K562 (cell line): ENCODE measurements at regions not wholly inside any gene's neighbourhood (a gene's known extent, or its start where the extent isn't known, plus 50 kb on each side); places are given as distances from the start of the nearest gene placed in this dataset.

Experiments
- ATAC-seq: fragments of 200-7000 bp; cut with Tn5 transposase; 3 replicates; pipeline ENCODE4 v1.9.1; 2020; ENCODE audit warnings: moderate library complexity
- BruUV-seq: library from RNA; stranded (reverse); fragments of 400-500 nt; replicated peaks from 2 replicates; lab custom pipeline; 2021; lab: Mats Ljungman, UMichigan
- CTCF ChIA-PET: fragments of 300-600 bp; formaldehyde crosslinking; extraction: SDS; loops from one replicate; lab custom pipeline; 2021; ENCODE audit warnings: low intra/inter-chr PET ratio; lab: Yijun Ruan, JAX
- POLR2A ChIA-PET: fragments of 300-600, 350-650 bp; sonication (Branson Sonifier 250); formaldehyde crosslinking; extraction: SDS; loops from one replicate; lab custom pipeline; 2021; ENCODE audit warnings: antibody characterized with exemption, inconsistent platforms; lab: Yijun Ruan, JAX
- DNase-seq, 4 experiments: peaks; one replicate each; pipeline versions ENCODE4 v3.0.0 to v3.0.0-alpha.2; 2011 to 2018; ENCODE audit warnings: low spot score in 3 of 4, mixed read lengths in 3 of 4; ENCODE audit errors: extremely low read depth in 1 of 4
- FAIRE-seq: peaks from 2 replicates; lab custom pipeline; 2011; peaks lifted over from hg19 to GRCh38; lab: Jason Lieb, UNC
- H2AFZ ChIP-seq: 2 replicates; pipeline ENCODE4 v1.6.0; 2011; ENCODE audit warnings: low read depth, low read length, control low read depth, inconsistent platforms
- H3K27ac ChIP-seq: fragments of 200-600 bp; 3 replicates; pipeline ENCODE4 v1.8.0; 2011; ENCODE audit warnings: low read depth, mild to moderate bottlenecking, control low read depth, inconsistent platforms, low read length, moderate library complexity, mixed read lengths; ENCODE audit errors: extremely low read depth
- H3K27me3 ChIP-seq, 2 experiments: fragments of 300-600 bp in 1 of 2; 2 replicates in 1 of 2; 3 replicates in 1 of 2; pipeline versions ENCODE4 v1.6.0 to v1.8.0; 2011; ENCODE audit warnings: inconsistent platforms in 2 of 2, low read length in 2 of 2, mild to moderate bottlenecking in 1 of 2, mixed read lengths in 1 of 2, moderate library complexity in 1 of 2; ENCODE audit not compliant: control insufficient read depth in 2 of 2, insufficient read depth in 2 of 2
- H3K36me3 ChIP-seq: fragments of 300-600 bp; 3 replicates; pipeline ENCODE4 v1.8.0; 2011; ENCODE audit warnings: mild to moderate bottlenecking, low read length, inconsistent platforms; ENCODE audit not compliant: control insufficient read depth, insufficient read depth
- H3K4me1 ChIP-seq, 2 experiments: fragments of 200-600 bp in 1 of 2; replicated peaks in 1 of 2; 2 replicates in 1 of 2; 3 replicates in 1 of 2; pipeline versions ENCODE4 v1.5.1 to v1.8.0; 2011; ENCODE audit warnings: inconsistent platforms in 2 of 2, low read length in 2 of 2, mild to moderate bottlenecking in 1 of 2, mixed read lengths in 1 of 2, moderate library complexity in 1 of 2; ENCODE audit not compliant: control insufficient read depth in 2 of 2, insufficient read depth in 2 of 2
- H3K4me2 ChIP-seq: 2 replicates; pipeline ENCODE4 v1.6.1; 2011; ENCODE audit warnings: low read length, control low read depth, inconsistent platforms, mixed read lengths; ENCODE audit not compliant: insufficient read depth
- H3K4me3 ChIP-seq: fragments of 200-600 bp; sonication (generic), shearing (Covaris generic); 2 replicates; pipeline ENCODE4 v1.5.1; 2016; ENCODE audit warnings: control low read depth, inconsistent platforms
- H3K79me2 ChIP-seq: fragments of 200-600 bp; 3 replicates; pipeline ENCODE4 v1.8.0; 2011; ENCODE audit warnings: low read length, inconsistent platforms; ENCODE audit not compliant: control insufficient read depth, insufficient read depth
- H3K9ac ChIP-seq, 2 experiments: 2 replicates each; pipeline versions ENCODE4 v1.6.0 to v1.6.1; 2011; ENCODE audit warnings: low read depth in 2 of 2, low read length in 2 of 2, control low read depth in 1 of 2, inconsistent platforms in 1 of 2, mild to moderate bottlenecking in 1 of 2, mixed read lengths in 1 of 2; ENCODE audit not compliant: insufficient read depth in 1 of 2
- H3K9me1 ChIP-seq: one replicate; pipeline ENCODE4 v1.6.0; 2011; ENCODE audit warnings: inconsistent platforms, mild to moderate bottlenecking, low read length, moderate library complexity; ENCODE audit not compliant: control insufficient read depth, insufficient read depth
- H3K9me3 ChIP-seq: replicated peaks from 2 replicates; pipeline ENCODE4 v1.5.1; 2011; ENCODE audit warnings: low read depth, low read length, inconsistent platforms; ENCODE audit not compliant: control insufficient read depth, insufficient read depth
- H4K20me1 ChIP-seq: replicated peaks from 2 replicates; pipeline ENCODE4 v1.6.1; 2011; ENCODE audit warnings: low read length, inconsistent platforms, mixed read lengths; ENCODE audit not compliant: control insufficient read depth, insufficient read depth
- HDAC8 ChIP-seq: fragments of 450-650 bp; IDR thresholded peaks from 2 replicates; pipeline ENCODE4 v1.6.1; 2016; ENCODE audit warnings: mild to moderate bottlenecking, missing genetic modification characterization, moderate library complexity, missing compliant biosample characterization
- JUN ChIP-seq, 2 experiments: sonication (generic) in 1 of 2; formaldehyde crosslinking in 1 of 2; IDR thresholded peaks; 2 replicates each; pipeline versions ENCODE4 v1.6.1 to v1.8.0; 2012 to 2022; ENCODE audit warnings: borderline replicate concordance in 2 of 2, mild to moderate bottlenecking in 2 of 2, improper control_type of control experiment in 1 of 2, low read depth in 1 of 2, low read length in 1 of 2, missing genetic modification reagents in 1 of 2
- NFE2 ChIP-seq: IDR thresholded peaks from 2 replicates; pipeline ENCODE4 v1.6.1; 2014; ENCODE audit warnings: antibody characterized with exemption, low read depth
- XRCC5 ChIP-seq: fragments of 200-400 bp; formaldehyde crosslinking; IDR thresholded peaks from 2 replicates; pipeline ENCODE4 v1.6.1; 2017; ENCODE audit warnings: low read depth, mild to moderate bottlenecking, low read length
- ZNF217 ChIP-seq: sonication (generic); formaldehyde crosslinking; IDR thresholded peaks from 2 replicates; pipeline ENCODE4 v1.8.0; 2022; ENCODE audit warnings: mild to moderate bottlenecking, missing genetic modification reagents
- ZSCAN29 ChIP-seq: fragments of 450-650 bp; IDR thresholded peaks from 2 replicates; pipeline ENCODE4 v1.6.1; 2017
- WGBS: fragments of 100-300 bp; shearing (Covaris generic); methylation state at CpG from one replicate; pipeline ENCODE4 v1.1.6; 2016; ENCODE audit warnings: low coverage, mixed read lengths; ENCODE audit not compliant: insufficient coverage; ENCODE audit errors: missing lambda C conversion rate; 5-methylcytosine and 5-hydroxymethylcytosine counted together
- in situ Hi-C: fragments of 300-500 bp; cut with MboI; formaldehyde crosslinking; loops from 4 replicates; pipeline ENCODE4 v1.15.0; 2018; ENCODE audit warnings: inconsistent platforms, mixed read lengths
- intact Hi-C: fragments of 100-400 bp; cut with micrococcal nuclease; formaldehyde crosslinking; loops from 2 replicates; pipeline ENCODE4 v1.14.2; 2022
- TF ChIP-seq, protein P1 (sequence below), 2 experiments: IDR thresholded peaks in 1 of 2; conservative IDR thresholded peaks in 1 of 2; 2 replicates each; pipeline ENCODE4 v1.6.1; 2016; ENCODE audit warnings: low read depth in 2 of 2, mild to moderate bottlenecking in 1 of 2, missing compliant biosample characterization in 1 of 2, missing genetic modification characterization in 1 of 2, moderate library complexity in 1 of 2
- TF ChIP-seq, protein P2 (sequence below): sonication (generic); formaldehyde crosslinking; IDR thresholded peaks from 2 replicates; pipeline ENCODE4 v1.4.0; 2020; ENCODE audit warnings: mild to moderate bottlenecking, missing genetic modification reagents

DNA sequence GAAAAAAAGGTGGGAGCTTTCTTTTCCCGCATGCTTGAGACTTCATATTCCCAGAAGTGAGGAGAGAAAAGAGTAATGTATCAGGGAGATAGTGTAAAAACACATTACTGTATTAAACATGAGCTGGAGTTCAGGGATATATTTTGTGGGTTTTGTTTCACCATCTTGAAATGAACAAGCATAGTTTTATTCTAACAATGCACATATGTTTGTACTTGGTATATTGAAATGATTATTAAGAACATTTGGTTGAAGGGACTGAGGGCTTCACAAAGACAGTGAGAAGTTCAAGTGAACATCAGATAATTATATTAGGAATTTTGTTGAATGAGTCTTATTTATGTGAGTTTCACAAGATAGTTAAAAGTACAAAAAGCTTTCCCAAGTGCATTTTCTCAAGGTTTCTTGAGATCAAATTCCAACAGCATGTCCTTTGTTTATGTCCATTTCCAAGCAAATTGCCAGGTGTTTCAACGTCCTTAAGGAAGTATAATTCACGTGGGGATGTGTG is 368.8 kb downstream of the ANKRD50 start (continued):
- TF ChIP-seq JUN (IDR thresholded peaks at IDR 0.05; ENCODE audit: borderline replicate concordance, low read depth, low read length) (no peak), JUN (CRISPR knock-in tag; IDR thresholded peaks at IDR 0.05; ENCODE audit: borderline replicate concordance) (no peak)

DNA sequence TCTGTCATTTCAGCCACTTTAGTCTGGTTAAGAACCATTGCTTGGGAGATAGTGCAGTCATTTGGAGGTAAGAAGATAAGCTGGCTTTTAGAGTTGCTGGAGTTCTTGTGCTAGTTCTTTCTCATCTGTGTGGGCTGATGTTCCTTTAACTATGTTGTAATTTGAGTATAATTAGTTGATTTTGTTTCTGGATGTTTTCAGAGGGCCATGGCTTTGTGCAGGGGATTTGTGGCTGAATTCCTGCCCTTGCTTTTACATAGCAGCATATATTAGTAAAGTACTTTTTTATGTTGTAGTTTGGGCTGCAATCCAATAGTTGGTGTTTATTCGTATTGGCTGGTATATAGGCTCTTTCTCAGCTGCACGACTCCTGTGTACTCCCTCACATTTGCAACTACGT is 339.6 kb downstream of the ANKRD50 start:
- Histone ChIP-seq H3K4me2 (no peak overlapping the region), H3K36me3 (no peaks in the 10 kb centered on the region)
- BruUV-seq, result no TSS peak
- TF ChIP-seq XRCC5 (no peak), NFE2 (no peak), ZNF217 (CRISPR knock-in tag) (no peak), HDAC8 (tag) (no peak), ZSCAN29 (no peak)
- TF ChIP-seq, protein P1, sequence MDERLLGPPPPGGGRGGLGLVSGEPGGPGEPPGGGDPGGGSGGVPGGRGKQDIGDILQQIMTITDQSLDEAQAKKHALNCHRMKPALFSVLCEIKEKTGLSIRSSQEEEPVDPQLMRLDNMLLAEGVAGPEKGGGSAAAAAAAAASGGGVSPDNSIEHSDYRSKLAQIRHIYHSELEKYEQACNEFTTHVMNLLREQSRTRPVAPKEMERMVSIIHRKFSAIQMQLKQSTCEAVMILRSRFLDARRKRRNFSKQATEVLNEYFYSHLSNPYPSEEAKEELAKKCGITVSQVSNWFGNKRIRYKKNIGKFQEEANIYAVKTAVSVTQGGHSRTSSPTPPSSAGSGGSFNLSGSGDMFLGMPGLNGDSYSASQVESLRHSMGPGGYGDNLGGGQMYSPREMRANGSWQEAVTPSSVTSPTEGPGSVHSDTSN (CRISPR knock-in tag; IDR thresholded peaks at IDR 0.05; ENCODE audit: low read depth), result no peak
- TF ChIP-seq, protein P1 (tag; conservative IDR thresholded peaks at IDR 0.05; ENCODE audit: low read depth), result no peak
- TF ChIP-seq, protein P2, sequence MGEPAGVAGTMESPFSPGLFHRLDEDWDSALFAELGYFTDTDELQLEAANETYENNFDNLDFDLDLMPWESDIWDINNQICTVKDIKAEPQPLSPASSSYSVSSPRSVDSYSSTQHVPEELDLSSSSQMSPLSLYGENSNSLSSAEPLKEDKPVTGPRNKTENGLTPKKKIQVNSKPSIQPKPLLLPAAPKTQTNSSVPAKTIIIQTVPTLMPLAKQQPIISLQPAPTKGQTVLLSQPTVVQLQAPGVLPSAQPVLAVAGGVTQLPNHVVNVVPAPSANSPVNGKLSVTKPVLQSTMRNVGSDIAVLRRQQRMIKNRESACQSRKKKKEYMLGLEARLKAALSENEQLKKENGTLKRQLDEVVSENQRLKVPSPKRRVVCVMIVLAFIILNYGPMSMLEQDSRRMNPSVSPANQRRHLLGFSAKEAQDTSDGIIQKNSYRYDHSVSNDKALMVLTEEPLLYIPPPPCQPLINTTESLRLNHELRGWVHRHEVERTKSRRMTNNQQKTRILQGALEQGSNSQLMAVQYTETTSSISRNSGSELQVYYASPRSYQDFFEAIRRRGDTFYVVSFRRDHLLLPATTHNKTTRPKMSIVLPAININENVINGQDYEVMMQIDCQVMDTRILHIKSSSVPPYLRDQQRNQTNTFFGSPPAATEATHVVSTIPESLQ (CRISPR knock-in tag), result no peak
- TF ChIP-seq, all 486 proteins: peak for 0
- DNase-seq (no peak), ATAC-seq (no peak), FAIRE-seq (no peak)
- Histone ChIP-seq H4K20me1 (no peaks in the 10 kb centered on the region), H3K27ac (no peak overlapping the region), H3K9ac (no peak overlapping the region), H3K79me2 (no peaks in the 10 kb centered on the region), H3K4me3 (no peak overlapping the region), H3K9me3 (no peaks in the 10 kb centered on the region), H3K4me1 (no peaks in the 10 kb centered on the region), H3K27me3 (no peaks in the 10 kb centered on the region), H2AFZ (no peak overlapping the region), H3K9me1 (no peaks in the 10 kb centered on the region)
- WGBS, result 0% methylated on average over 3 of the region's 3 CpGs
- ChIA-PET POLR2A (no interaction called here), CTCF (no interaction called here)
- intact Hi-C loops (no loop called here), in situ Hi-C loops (no loop called here)
